ENCODE measurements at regions not wholly inside any gene's neighbourhood (a gene's known extent, or its start where the extent isn't known, plus 50 kb on each side); places are given as distances from the start of the nearest gene placed in this dataset.

- Mint-ChIP-seq H3K4me3 (ENCODE audit: unreplicated experiment) (no peak overlapping the region), H3K4me1 (ENCODE audit: unreplicated experiment) (no peaks in the 10 kb centered on the region), H3K36me3 (ENCODE audit: low read depth, unreplicated experiment) (no peaks in the 10 kb centered on the region), H3K27ac (ENCODE audit: unreplicated experiment) (no peak overlapping the region), H3K9me3 (ENCODE audit: unreplicated experiment) (no peaks in the 10 kb centered on the region), H3K27me3 (ENCODE audit: unreplicated experiment) (no peaks in the 10 kb centered on the region)
- DNase-seq (ENCODE audit: low spot score): no peak
- no peak for TF ChIP-seq CTCF (IDR thresholded peaks at IDR 0.05; ENCODE audit: unreplicated experiment)
Observed at GRCh38 chr7:34331102-34331501, 326.9 kb upstream of the NPSR1 start.

- TF ChIP-seq CTCF (IDR thresholded peaks at IDR 0.05; ENCODE audit: unreplicated experiment): no peak
- H3K27ac Mint-ChIP-seq (ENCODE audit: unreplicated experiment): no peak overlapping the region
Observed at GRCh38 chr7:34332006-34332405, 326.0 kb upstream of the NPSR1 start.

GRCh38 chr7:34333184-34333583, 324.8 kb upstream of the NPSR1 start:
- H3K9me3 Mint-ChIP-seq (ENCODE audit: unreplicated experiment): no peaks in the 10 kb centered on the region
- H3K27me3 Mint-ChIP-seq (ENCODE audit: unreplicated experiment): no peaks in the 10 kb centered on the region
- DNase-seq (ENCODE audit: low spot score): no peak
- H3K36me3 Mint-ChIP-seq (ENCODE audit: low read depth, unreplicated experiment): no peaks in the 10 kb centered on the region
- no peak overlapping the region for H3K27ac Mint-ChIP-seq (ENCODE audit: unreplicated experiment)
- no peak for TF ChIP-seq CTCF (IDR thresholded peaks at IDR 0.05; ENCODE audit: unreplicated experiment)
- no peak overlapping the region for H3K4me3 Mint-ChIP-seq (ENCODE audit: unreplicated experiment)
- no peaks in the 10 kb centered on the region for H3K4me1 Mint-ChIP-seq (ENCODE audit: unreplicated experiment)

More at GRCh38 chr7:34332006-34332405, 326.0 kb upstream of the NPSR1 start:
- Mint-ChIP-seq H3K4me1 (ENCODE audit: unreplicated experiment) (no peaks in the 10 kb centered on the region), H3K27me3 (ENCODE audit: unreplicated experiment) (no peaks in the 10 kb centered on the region), H3K36me3 (ENCODE audit: low read depth, unreplicated experiment) (no peaks in the 10 kb centered on the region), H3K9me3 (ENCODE audit: unreplicated experiment) (no peaks in the 10 kb centered on the region), H3K4me3 (ENCODE audit: unreplicated experiment) (no peak overlapping the region)
- no peak for DNase-seq (ENCODE audit: low spot score)

- TF ChIP-seq CTCF (IDR thresholded peaks at IDR 0.05; ENCODE audit: unreplicated experiment): no peak
- Mint-ChIP-seq H3K27me3 (ENCODE audit: unreplicated experiment) (no peaks in the 10 kb centered on the region), H3K4me1 (ENCODE audit: unreplicated experiment) (no peaks in the 10 kb centered on the region), H3K4me3 (ENCODE audit: unreplicated experiment) (no peak overlapping the region), H3K36me3 (ENCODE audit: low read depth, unreplicated experiment) (no peaks in the 10 kb centered on the region), H3K9me3 (ENCODE audit: unreplicated experiment) (no peaks in the 10 kb centered on the region), H3K27ac (ENCODE audit: unreplicated experiment) (no peak overlapping the region)
- no peak for DNase-seq (ENCODE audit: low spot score)
Observed at GRCh38 chr7:34333925-34334324, 324.1 kb upstream of the NPSR1 start.

- H3K4me1 Mint-ChIP-seq (ENCODE audit: unreplicated experiment): peaks cover 4% of the 10 kb centered on the region
- no peak overlapping the region for H3K27ac Mint-ChIP-seq (ENCODE audit: unreplicated experiment)
- no peak overlapping the region for H3K4me3 Mint-ChIP-seq (ENCODE audit: unreplicated experiment)
Observed at GRCh38 chr7:34337163-34337562, 320.9 kb upstream of the NPSR1 start.

More at GRCh38 chr7:34337163-34337562, 320.9 kb upstream of the NPSR1 start:
- no peaks in the 10 kb centered on the region for H3K27me3 Mint-ChIP-seq (ENCODE audit: unreplicated experiment)
- no peak for DNase-seq (ENCODE audit: low spot score)
- TF ChIP-seq CTCF (IDR thresholded peaks at IDR 0.05; ENCODE audit: unreplicated experiment): no peak
- H3K9me3 Mint-ChIP-seq (ENCODE audit: unreplicated experiment): no peaks in the 10 kb centered on the region
- H3K36me3 Mint-ChIP-seq (ENCODE audit: low read depth, unreplicated experiment): no peaks in the 10 kb centered on the region

Data from endothelial cell (in vitro differentiated cells).